ENCODE measurements at regions not wholly inside any gene's neighbourhood (a gene's known extent, or its start where the extent isn't known, plus 50 kb on each side); places are given as distances from the start of the nearest gene placed in this dataset.

- no peak for DNase-seq
- intact Hi-C loops (cut with DNase I), result no loop called here
- 92% methylated on average over 4 of the region's 4 CpGs for whole genome bisulfite sequencing
- H3K27me3 ChIP-seq (ENCODE audit: control insufficient read depth, insufficient read depth), result no peaks in the 10 kb centered on the region
- H3K27ac ChIP-seq (ENCODE audit: low read length), result no peak overlapping the region
- no peak overlapping the region for H3K4me3 ChIP-seq (ENCODE audit: low read length)
- no peak for ATAC-seq
- H3K9me3 ChIP-seq (ENCODE audit: control insufficient read depth, low read length), result no peaks in the 10 kb centered on the region
- H3K4me1 ChIP-seq (ENCODE audit: control insufficient read depth, insufficient read depth, low read length), result no peaks in the 10 kb centered on the region
These were observed 322.7 kb upstream of the RTL1 start for GRCh38 chr14:101226265-101226602.

- Histone ChIP-seq H3K4me3 (ENCODE audit: low read length) (no peak overlapping the region), H3K27ac (ENCODE audit: low read length) (no peak overlapping the region), H3K27me3 (ENCODE audit: control insufficient read depth, insufficient read depth) (no peaks in the 10 kb centered on the region), H3K9me3 (ENCODE audit: control insufficient read depth, low read length) (no peaks in the 10 kb centered on the region), H3K4me1 (ENCODE audit: control insufficient read depth, insufficient read depth, low read length) (no peaks in the 10 kb centered on the region)
- whole genome bisulfite sequencing, result 89% methylated on average over 27 of the region's 27 CpGs
- intact Hi-C loops (cut with DNase I), result no loop called here
- ATAC-seq (no peak), DNase-seq (peak in 1 of 3 donors; percentile 44)
These were observed 323.3 kb upstream of the RTL1 start for GRCh38 chr14:101226603-101227425.

GRCh38 chr14:101227611-101228594 lies 324.4 kb upstream of the RTL1 start:
- Histone ChIP-seq H3K4me3 (ENCODE audit: low read length) (no peak overlapping the region), H3K9me3 (ENCODE audit: control insufficient read depth, low read length) (no peaks in the 10 kb centered on the region), H3K4me1 (ENCODE audit: control insufficient read depth, insufficient read depth, low read length) (no peaks in the 10 kb centered on the region), H3K27me3 (ENCODE audit: control insufficient read depth, insufficient read depth) (no peaks in the 10 kb centered on the region), H3K27ac (ENCODE audit: low read length) (no peak overlapping the region)
- intact Hi-C loops (cut with DNase I), result no loop called here
- no peak for ATAC-seq
- 86% methylated on average over 41 of the region's 41 CpGs for whole genome bisulfite sequencing
- no peak for DNase-seq

- Histone ChIP-seq H3K4me3 (ENCODE audit: low read length) (no peak overlapping the region), H3K27me3 (ENCODE audit: control insufficient read depth, insufficient read depth) (no peaks in the 10 kb centered on the region), H3K9me3 (ENCODE audit: control insufficient read depth, low read length) (no peaks in the 10 kb centered on the region), H3K27ac (ENCODE audit: low read length) (no peak overlapping the region), H3K4me1 (ENCODE audit: control insufficient read depth, insufficient read depth, low read length) (no peaks in the 10 kb centered on the region)
- intact Hi-C loops (cut with DNase I), result no loop called here
- no peak for ATAC-seq
- 80% methylated on average over 17 of the region's 17 CpGs for WGBS
- DNase-seq, result no peak
These were observed 325.5 kb upstream of the RTL1 start for GRCh38 chr14:101228949-101229541.

- Histone ChIP-seq H3K27ac (ENCODE audit: low read length) (no peak overlapping the region), H3K4me1 (ENCODE audit: control insufficient read depth, insufficient read depth, low read length) (no peaks in the 10 kb centered on the region), H3K9me3 (ENCODE audit: control insufficient read depth, low read length) (no peaks in the 10 kb centered on the region), H3K27me3 (ENCODE audit: control insufficient read depth, insufficient read depth) (no peaks in the 10 kb centered on the region), H3K4me3 (ENCODE audit: low read length) (no peak overlapping the region)
- WGBS, result 81% methylated on average over 26 of the region's 27 CpGs
- DNase-seq (no peak), ATAC-seq (no peak)
- intact Hi-C loops (cut with DNase I), result no loop called here
These were observed 326.1 kb upstream of the RTL1 start for GRCh38 chr14:101229666-101230065.

- WGBS, result 87% methylated on average over 15 of the region's 15 CpGs
- no peaks in the 10 kb centered on the region for H3K4me1 ChIP-seq (ENCODE audit: control insufficient read depth, insufficient read depth, low read length)
- no peak for DNase-seq
- intact Hi-C loops (cut with DNase I), result no loop called here
- no peaks in the 10 kb centered on the region for H3K27me3 ChIP-seq (ENCODE audit: control insufficient read depth, insufficient read depth)
- no peaks in the 10 kb centered on the region for H3K9me3 ChIP-seq (ENCODE audit: control insufficient read depth, low read length)
- H3K27ac ChIP-seq (ENCODE audit: low read length), result no peak overlapping the region
- no peak overlapping the region for H3K4me3 ChIP-seq (ENCODE audit: low read length)
- ATAC-seq, result no peak
These were observed 326.8 kb upstream of the RTL1 start for GRCh38 chr14:101230161-101230850.

- no peaks in the 10 kb centered on the region for H3K9me3 ChIP-seq (ENCODE audit: control insufficient read depth, low read length)
- intact Hi-C loops (cut with DNase I), result no loop called here
- 95% methylated on average over 5 of the region's 5 CpGs for WGBS
- ATAC-seq (no peak), DNase-seq (no peak)
- no peak overlapping the region for H3K4me3 ChIP-seq (ENCODE audit: low read length)
- no peaks in the 10 kb centered on the region for H3K27me3 ChIP-seq (ENCODE audit: control insufficient read depth, insufficient read depth)
- no peak overlapping the region for H3K27ac ChIP-seq (ENCODE audit: low read length)
- no peaks in the 10 kb centered on the region for H3K4me1 ChIP-seq (ENCODE audit: control insufficient read depth, insufficient read depth, low read length)
These were observed 327.5 kb upstream of the RTL1 start for GRCh38 chr14:101230851-101231550.

GRCh38 chr14:101231828-101232227 lies 328.3 kb upstream of the RTL1 start:
- H3K9me3 ChIP-seq (ENCODE audit: control insufficient read depth, low read length), result no peaks in the 10 kb centered on the region
- H3K27ac ChIP-seq (ENCODE audit: low read length), result no peak overlapping the region
- DNase-seq (no peak), ATAC-seq (no peak)
- H3K4me3 ChIP-seq (ENCODE audit: low read length), result no peak overlapping the region
- no peaks in the 10 kb centered on the region for H3K4me1 ChIP-seq (ENCODE audit: control insufficient read depth, insufficient read depth, low read length)
- H3K27me3 ChIP-seq (ENCODE audit: control insufficient read depth, insufficient read depth), result no peaks in the 10 kb centered on the region
- WGBS, result 86% methylated on average over 4 of the region's 4 CpGs
- intact Hi-C loops (cut with DNase I), result no loop called here

- H3K27ac ChIP-seq (ENCODE audit: low read length), result no peak overlapping the region
- no peak for ATAC-seq
- H3K4me1 ChIP-seq (ENCODE audit: control insufficient read depth, insufficient read depth, low read length), result no peaks in the 10 kb centered on the region
- intact Hi-C loops (cut with DNase I), result no loop called here
- H3K27me3 ChIP-seq (ENCODE audit: control insufficient read depth, insufficient read depth), result no peaks in the 10 kb centered on the region
- WGBS, result 82% methylated on average over 21 of the region's 21 CpGs
- no peak for DNase-seq
- no peak overlapping the region for H3K4me3 ChIP-seq (ENCODE audit: low read length)
- H3K9me3 ChIP-seq (ENCODE audit: control insufficient read depth, low read length), result no peaks in the 10 kb centered on the region
These were observed 328.8 kb upstream of the DIO3 start for GRCh38 chr14:101232340-101233020.

GRCh38 chr14:101233021-101233366 lies 328.3 kb upstream of the DIO3 start:
- H3K9me3 ChIP-seq (ENCODE audit: control insufficient read depth, low read length), result no peaks in the 10 kb centered on the region
- intact Hi-C loops (cut with DNase I), result no loop called here
- no peak for DNase-seq
- no peaks in the 10 kb centered on the region for H3K27me3 ChIP-seq (ENCODE audit: control insufficient read depth, insufficient read depth)
- H3K27ac ChIP-seq (ENCODE audit: low read length), result no peak overlapping the region
- no peak for ATAC-seq
- 57% methylated on average over 15 of the region's 15 CpGs for WGBS
- H3K4me1 ChIP-seq (ENCODE audit: control insufficient read depth, insufficient read depth, low read length), result no peaks in the 10 kb centered on the region
- no peak overlapping the region for H3K4me3 ChIP-seq (ENCODE audit: low read length)
